ENCODE measurements at regions not wholly inside any gene's neighbourhood (a gene's known extent, or its start where the extent isn't known, plus 50 kb on each side); places are given as distances from the start of the nearest gene placed in this dataset.
"Not testable (repeated sequence)": the region's sequence is repeated elsewhere in the genome, so short reads cannot be mapped to it uniquely, and the experiment has no call there.

GRCh38 chr4:173763389-173763788, 233.4 kb upstream of the HAND2 start:
- no peak for DNase-seq (ENCODE audit: low spot score)

- no peak for DNase-seq (ENCODE audit: low spot score)
Measured at GRCh38 chr4:173761938-173762337, 231.9 kb upstream of the HAND2 start.

GRCh38 chr4:173761236-173761635, 231.2 kb upstream of the HAND2 start:
- no peak for DNase-seq (ENCODE audit: low spot score)

GRCh38 chr4:173758132-173758531, 228.1 kb upstream of the HAND2 start:
- no peak for DNase-seq (ENCODE audit: low spot score)

- no peak for DNase-seq (ENCODE audit: low spot score)
Measured at GRCh38 chr4:173753408-173753807, 223.4 kb upstream of the HAND2 start.

GRCh38 chr4:173752610-173753230, 222.7 kb upstream of the HAND2 start:
- DNase-seq (ENCODE audit: low spot score) = peak; percentile 44

GRCh38 chr4:173748353-173748752, 218.3 kb upstream of the HAND2 start:
- no peak for DNase-seq (ENCODE audit: low spot score)

GRCh38 chr4:173747537-173748257, 217.7 kb upstream of the HAND2 start:
- no peak for DNase-seq (ENCODE audit: low spot score)

- no peak for DNase-seq (ENCODE audit: low spot score)
Measured at GRCh38 chr4:173746424-173746823, 216.4 kb upstream of the HAND2 start.

- no peak for DNase-seq (ENCODE audit: low spot score)
Measured at GRCh38 chr4:173745765-173746164, 215.7 kb upstream of the HAND2 start.

GRCh38 chr4:173736840-173737239, 206.8 kb upstream of the HAND2 start:
- no peak for DNase-seq (ENCODE audit: low spot score)

GRCh38 chr4:173735585-173735984, 205.6 kb upstream of the HAND2 start:
- DNase-seq (ENCODE audit: low spot score) = no peak

GRCh38 chr4:173735049-173735448, 205.0 kb upstream of the HAND2 start:
- no peak for DNase-seq (ENCODE audit: low spot score)

GRCh38 chr4:173731257-173731656, 201.2 kb upstream of the HAND2 start:
- no peak for DNase-seq (ENCODE audit: low spot score)

GRCh38 chr4:173722075-173722474, 192.0 kb upstream of the HAND2 start:
- DNase-seq (ENCODE audit: low spot score) = no peak

- DNase-seq (ENCODE audit: low spot score) = not testable (repeated sequence)
Measured at GRCh38 chr4:173718504-173718903, 188.5 kb upstream of the HAND2 start.

GRCh38 chr4:173717581-173717980, 187.6 kb upstream of the HAND2 start:
- DNase-seq (ENCODE audit: low spot score) = no peak

GRCh38 chr4:173714456-173714855, 184.4 kb upstream of the HAND2 start:
- DNase-seq (ENCODE audit: low spot score) = no peak

- DNase-seq (ENCODE audit: low spot score) = no peak
Measured at GRCh38 chr4:173713026-173713425, 183.0 kb upstream of the HAND2 start.

GRCh38 chr4:173707658-173708419, 177.8 kb upstream of the HAND2 start:
- DNase-seq (ENCODE audit: low spot score) = no peak

- no peak for DNase-seq (ENCODE audit: low spot score)
Measured at GRCh38 chr4:173704201-173704600, 174.2 kb upstream of the HAND2 start.

GRCh38 chr4:173703021-173703420, 173.0 kb upstream of the HAND2 start:
- DNase-seq (ENCODE audit: low spot score) = no peak

GRCh38 chr4:173700650-173701049, 170.6 kb upstream of the HAND2 start:
- DNase-seq (ENCODE audit: low spot score) = no peak
